Activated naive CD4-positive, alpha-beta T cell treated with anti-CD3 and anti-CD28 coated beads, Interleukin-2, amount 50 U/mL, for 72 hours (primary cell): ENCODE measurements at regions not wholly inside any gene's neighbourhood (a gene's known extent, or its start where the extent isn't known, plus 50 kb on each side); places are given as distances from the start of the nearest gene placed in this dataset.

Source experiments
- ATAC-seq, 2 donors: fragments of 150-1000 bp; cut with Tn5 transposase; 2 replicates each; pipeline ENCODE4 v1.10.0; 2021; ENCODE audit warnings: mild to moderate bottlenecking in 2 of 2, moderate library complexity in 2 of 2
- DNase-seq, 2 donors: peaks; one replicate each; pipeline ENCODE4 v3.0.0; 2021 to 2022; ENCODE audit warnings: low spot score in 2 of 2
- H3K27ac Mint-ChIP-seq, 2 donors: one replicate each; pipeline ENCODE4 v1.8.0; 2022; ENCODE audit warnings: mild to moderate bottlenecking in 2 of 2, mixed read lengths in 2 of 2
- H3K36me3 Mint-ChIP-seq, 2 donors: one replicate each; pipeline ENCODE4 v1.8.0; 2022; ENCODE audit warnings: mixed read lengths in 2 of 2
- H3K9me3 Mint-ChIP-seq, 2 donors: one replicate each; pipeline ENCODE4 v1.8.0; 2022; ENCODE audit warnings: mixed read lengths in 2 of 2

DNA sequence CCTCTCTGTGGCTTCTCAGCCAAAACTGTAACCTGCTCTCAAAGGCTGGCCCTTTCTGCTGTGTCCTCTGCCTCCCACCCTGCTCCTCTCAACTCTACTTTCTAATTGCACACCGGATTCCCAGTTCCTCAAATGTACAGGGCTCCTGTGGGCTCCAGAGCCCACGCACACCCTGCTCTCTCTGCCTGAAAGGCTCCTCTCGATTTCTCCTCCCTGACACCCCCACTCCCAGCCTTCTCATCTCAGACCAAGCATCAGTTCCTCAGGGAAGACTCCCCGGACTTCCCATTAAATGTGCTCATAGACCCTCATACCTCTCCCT is 111.7 kb upstream of the STEAP1B start:
- Mint-ChIP-seq H3K9me3 (peaks cover under 1 to 1% of the 10 kb centered on the region in 2 donors), H3K36me3 (peaks cover under 1 to 1% of the 10 kb centered on the region in 2 donors), H3K27ac (no peak overlapping the region)
- DNase-seq (no peak), ATAC-seq (no peak)

- H3K27ac Mint-ChIP-seq, result no peak overlapping the region
- DNase-seq, result no peak
- H3K36me3 Mint-ChIP-seq, result no peaks in the 10 kb centered on the region
- no peak for ATAC-seq
- H3K9me3 Mint-ChIP-seq, result no peaks in the 10 kb centered on the region
These were observed 111.2 kb upstream of the STEAP1B start for GRCh38 chr7:22610951-22611757.

GRCh38 chr7:22610263-22610662 is 110.3 kb upstream of the STEAP1B start:
- H3K36me3 Mint-ChIP-seq, result no peaks in the 10 kb centered on the region
- no peaks in the 10 kb centered on the region for H3K9me3 Mint-ChIP-seq

DNA sequence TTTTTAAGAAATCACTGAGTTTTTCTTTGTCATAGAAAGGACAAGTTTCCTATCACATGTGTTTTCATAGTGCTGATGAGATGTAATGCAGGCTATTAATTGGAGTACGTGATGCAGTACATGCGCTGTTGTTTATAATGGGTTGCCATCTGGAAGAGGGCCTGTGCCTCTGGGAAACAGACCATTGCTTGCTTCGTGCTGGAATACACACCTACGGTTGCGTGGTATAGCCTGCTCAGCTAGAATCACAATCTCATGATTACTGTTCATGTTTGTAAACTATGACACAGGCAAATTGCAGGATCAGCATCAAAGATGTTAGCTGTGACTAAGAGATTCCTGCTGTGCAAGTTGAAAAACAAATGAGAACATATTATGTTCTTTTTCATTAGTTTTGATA is 107.2 kb upstream of the STEAP1B start:
- ATAC-seq (no peak), DNase-seq (no peak)
- H3K36me3 Mint-ChIP-seq, result no peaks in the 10 kb centered on the region
- no peak overlapping the region for H3K27ac Mint-ChIP-seq
- no peaks in the 10 kb centered on the region for H3K9me3 Mint-ChIP-seq

More at GRCh38 chr7:22610263-22610662, 110.3 kb upstream of the STEAP1B start:
- no peak for DNase-seq
- ATAC-seq, result no peak
- H3K27ac Mint-ChIP-seq, result no peak overlapping the region

DNA sequence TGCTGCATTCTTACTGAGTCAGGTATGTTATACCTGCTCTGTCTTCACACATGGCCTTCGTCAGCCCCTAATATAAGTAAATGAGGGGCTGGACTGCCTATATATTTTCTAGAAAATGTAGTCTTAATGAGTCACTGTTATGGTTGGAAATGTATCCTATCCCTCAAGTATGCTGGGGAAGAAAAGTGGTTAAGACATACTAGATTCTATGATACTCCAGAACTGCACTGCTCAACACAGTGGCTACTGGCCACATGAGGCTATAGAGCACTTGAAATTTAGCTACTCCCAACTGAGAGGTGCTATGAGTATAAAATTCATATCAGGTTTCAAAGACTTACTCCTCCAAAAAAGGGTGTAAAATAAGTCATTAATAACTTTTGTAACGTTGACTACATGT is 104.3 kb upstream of the STEAP1B start:
- Mint-ChIP-seq H3K9me3 (no peaks in the 10 kb centered on the region), H3K36me3 (no peaks in the 10 kb centered on the region), H3K27ac (no peak overlapping the region)
- ATAC-seq, result no peak
- no peak for DNase-seq

DNA sequence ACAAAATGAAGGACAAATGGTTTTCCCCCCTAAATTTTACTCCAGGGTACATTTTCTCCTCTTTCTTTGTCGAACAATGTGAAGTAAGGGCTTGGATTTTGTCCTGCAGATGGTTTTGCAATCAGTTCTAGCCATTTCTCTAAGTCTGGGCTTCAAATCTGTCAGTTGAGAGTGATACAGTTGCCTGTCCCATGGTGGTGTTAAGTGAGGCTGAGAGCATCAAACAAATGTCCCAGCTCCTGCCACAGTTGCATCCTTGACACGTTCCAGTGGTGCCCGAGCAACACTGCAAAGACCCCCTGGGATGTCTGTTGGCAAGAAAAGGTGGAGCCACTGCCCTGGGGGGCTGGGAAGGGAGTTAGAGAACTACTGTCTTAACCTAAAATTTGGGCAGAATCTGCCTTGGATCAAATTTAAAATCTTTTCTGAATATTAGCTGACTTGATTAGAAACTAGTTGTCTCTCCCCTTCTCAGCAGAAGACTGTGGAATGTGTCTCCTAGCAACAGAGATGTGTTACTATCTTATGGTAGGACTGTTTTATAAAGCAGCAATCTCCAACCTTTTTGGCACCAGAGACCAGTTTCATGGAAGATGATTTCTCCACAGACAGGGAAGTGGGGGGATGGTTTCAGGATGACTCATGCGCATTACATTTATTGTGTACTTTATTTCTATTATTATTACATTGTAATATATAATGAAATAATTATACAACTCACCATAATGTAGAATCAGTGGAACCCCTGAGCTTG is 102.0 kb upstream of the STEAP1B start:
- ATAC-seq (no peak), DNase-seq (no peak)
- no peaks in the 10 kb centered on the region for H3K9me3 Mint-ChIP-seq
- no peak overlapping the region for H3K27ac Mint-ChIP-seq
- H3K36me3 Mint-ChIP-seq, result no peaks in the 10 kb centered on the region

DNA sequence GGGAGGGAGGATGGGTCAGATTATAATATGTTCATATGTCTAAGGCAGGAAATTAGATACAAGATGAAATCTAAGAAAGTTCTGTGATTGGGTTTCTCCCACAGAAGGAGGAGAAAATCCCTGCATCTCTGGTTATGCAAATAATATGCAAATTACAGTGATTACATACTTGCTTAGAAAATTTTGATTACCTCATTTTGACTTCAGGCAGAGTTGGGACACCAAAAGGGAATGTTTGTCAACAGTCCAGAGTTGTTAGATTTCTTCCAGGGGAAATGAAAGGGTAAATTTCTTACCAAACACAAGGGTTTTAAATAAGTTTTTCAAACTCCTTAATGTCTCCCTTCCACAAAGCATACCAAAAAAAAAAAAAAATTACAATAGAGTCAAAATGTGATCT is 101.4 kb upstream of the STEAP1B start:
- no peaks in the 10 kb centered on the region for H3K36me3 Mint-ChIP-seq
- H3K27ac Mint-ChIP-seq, result no peak overlapping the region
- DNase-seq (no peak), ATAC-seq (no peak)
- H3K9me3 Mint-ChIP-seq, result no peaks in the 10 kb centered on the region

DNA sequence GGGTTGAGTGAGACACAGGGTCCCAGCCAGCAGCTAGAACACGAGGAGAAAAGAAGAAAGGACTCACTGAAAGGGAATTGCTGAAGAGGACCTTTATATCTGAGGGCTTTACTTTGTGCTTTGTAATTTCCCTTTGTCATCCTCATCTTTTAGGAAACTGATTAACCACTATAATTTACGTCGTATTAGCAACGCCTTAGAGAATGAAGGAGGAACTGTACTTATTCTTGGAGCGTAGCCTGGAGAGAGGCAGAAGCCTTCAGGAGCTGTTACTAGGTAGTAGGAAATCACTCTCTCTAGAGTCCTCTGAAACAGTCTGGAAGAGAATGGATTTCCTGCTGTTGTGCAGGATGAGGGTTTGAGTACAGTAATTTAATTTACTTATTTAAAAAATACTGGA is 101.0 kb upstream of the STEAP1B start:
- no peak for ATAC-seq
- Mint-ChIP-seq H3K27ac (no peak overlapping the region), H3K9me3 (no peaks in the 10 kb centered on the region), H3K36me3 (no peaks in the 10 kb centered on the region)
- DNase-seq, result no peak

DNA sequence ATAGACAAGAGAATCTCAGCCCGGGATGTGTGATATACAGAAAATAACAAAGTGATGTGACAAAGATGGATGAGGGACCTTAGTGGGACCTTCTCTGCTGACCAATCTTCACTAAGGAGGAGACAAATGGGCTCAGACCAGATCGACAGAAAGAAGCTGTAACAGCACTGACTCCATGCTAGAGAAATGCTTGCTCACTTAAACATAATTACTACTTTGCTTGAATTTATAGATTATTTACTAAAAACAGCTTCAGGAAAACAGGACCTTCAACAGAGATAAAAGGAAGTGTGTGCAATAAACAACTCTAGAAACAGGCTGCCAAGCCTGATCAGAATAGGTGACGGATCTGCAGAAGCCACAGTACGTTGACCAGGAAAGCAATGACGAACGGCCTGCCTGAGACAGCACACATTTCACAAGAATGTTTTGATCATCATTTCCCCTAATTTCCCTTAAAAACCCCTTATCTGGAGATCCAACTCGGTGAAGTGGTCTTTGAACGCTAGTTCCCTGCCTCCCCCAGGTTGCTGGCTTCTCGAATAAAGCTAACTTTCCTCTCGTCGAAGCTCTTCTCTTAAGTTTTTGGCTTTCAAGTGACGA is 98.4 kb upstream of the STEAP1B start:
- ATAC-seq, result no peak
- no peak overlapping the region for H3K27ac Mint-ChIP-seq
- no peak for DNase-seq
- peaks cover 0 to 3% of the 10 kb centered on the region in 2 donors for H3K9me3 Mint-ChIP-seq
- no peaks in the 10 kb centered on the region for H3K36me3 Mint-ChIP-seq

- peaks cover 0 to 3% of the 10 kb centered on the region in 2 donors for H3K9me3 Mint-ChIP-seq
- H3K27ac Mint-ChIP-seq, result no peak overlapping the region
- no peaks in the 10 kb centered on the region for H3K36me3 Mint-ChIP-seq
- DNase-seq (no peak), ATAC-seq (no peak)
These were observed 97.9 kb upstream of the STEAP1B start for GRCh38 chr7:22597844-22598243.

GRCh38 chr7:22596763-22597400 is 96.9 kb upstream of the STEAP1B start:
- DNase-seq, result no peak
- ATAC-seq, result no peak
- Mint-ChIP-seq H3K36me3 (no peaks in the 10 kb centered on the region), H3K9me3 (peaks cover 0 to 3% of the 10 kb centered on the region in 2 donors), H3K27ac (no peak overlapping the region)

GRCh38 chr7:22594020-22594419 is 94.0 kb upstream of the STEAP1B start:
- H3K27ac Mint-ChIP-seq, result no peak overlapping the region
- H3K36me3 Mint-ChIP-seq, result no peaks in the 10 kb centered on the region
- DNase-seq, result no peak
- no peak for ATAC-seq
- H3K9me3 Mint-ChIP-seq, result peaks cover 0 to 3% of the 10 kb centered on the region in 2 donors

GRCh38 chr7:22591271-22591670 is 91.3 kb upstream of the STEAP1B start:
- Mint-ChIP-seq H3K27ac (no peak overlapping the region), H3K9me3 (peaks cover 0 to 3% of the 10 kb centered on the region in 2 donors), H3K36me3 (no peaks in the 10 kb centered on the region)
- ATAC-seq (no peak), DNase-seq (no peak)

DNA sequence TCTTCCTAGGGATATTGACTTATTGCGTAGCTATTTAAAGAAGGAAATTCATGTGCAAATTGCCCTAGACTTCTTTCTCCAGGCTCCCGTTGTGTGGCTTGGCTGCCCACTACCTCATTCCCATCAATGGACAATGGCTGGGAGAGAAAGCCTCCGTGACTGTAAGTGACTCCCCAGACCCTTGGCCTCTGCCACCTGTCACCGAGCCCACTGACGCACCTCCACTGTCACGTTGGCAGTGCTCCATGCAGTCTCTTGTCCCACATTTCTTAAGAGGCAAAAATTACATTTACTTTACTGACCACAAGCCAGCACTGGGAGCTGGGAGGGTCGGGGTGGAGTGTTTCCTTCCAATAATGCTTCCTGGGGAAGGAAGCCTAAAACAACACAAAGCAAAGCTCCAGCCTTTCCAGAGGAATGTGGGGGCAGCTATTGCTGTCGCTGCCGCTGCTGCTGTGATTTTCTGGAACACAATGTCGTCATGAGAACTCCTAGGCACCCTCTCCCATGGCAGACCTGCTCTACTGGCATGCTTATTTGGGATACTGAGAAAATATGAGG is 89.7 kb upstream of the STEAP1B start:
- DNase-seq (no peak), ATAC-seq (no peak)
- Mint-ChIP-seq H3K9me3 (peaks cover 0 to 2% of the 10 kb centered on the region in 2 donors), H3K36me3 (no peaks in the 10 kb centered on the region), H3K27ac (no peak overlapping the region)

GRCh38 chr7:22588351-22588750 is 88.4 kb upstream of the STEAP1B start:
- DNase-seq (no peak), ATAC-seq (no peak)
- H3K9me3 Mint-ChIP-seq, result no peaks in the 10 kb centered on the region
- no peak overlapping the region for H3K27ac Mint-ChIP-seq
- no peaks in the 10 kb centered on the region for H3K36me3 Mint-ChIP-seq

DNA sequence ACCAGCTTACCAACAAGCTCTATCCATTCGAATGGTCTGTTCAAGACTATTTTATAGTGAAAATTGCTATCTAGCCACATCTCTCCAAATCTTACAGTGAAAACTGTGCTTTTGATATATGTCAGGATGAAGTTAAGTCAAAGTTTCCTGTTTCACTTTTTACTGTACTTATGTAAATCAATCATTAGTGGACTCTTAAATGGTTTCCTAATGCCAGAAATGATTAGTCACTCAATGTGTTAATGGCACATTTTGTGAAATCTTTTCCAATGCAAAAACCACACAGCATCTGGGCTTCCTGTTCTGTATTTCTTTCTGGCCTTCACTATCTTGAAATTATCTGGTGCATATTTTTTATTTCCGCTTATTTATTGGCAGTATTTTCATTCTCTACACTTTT is 87.3 kb upstream of the STEAP1B start:
- no peaks in the 10 kb centered on the region for H3K36me3 Mint-ChIP-seq
- no peaks in the 10 kb centered on the region for H3K9me3 Mint-ChIP-seq
- H3K27ac Mint-ChIP-seq, result no peak overlapping the region
- no peak for DNase-seq
- peak; percentile 40 to 50 for ATAC-seq

DNA sequence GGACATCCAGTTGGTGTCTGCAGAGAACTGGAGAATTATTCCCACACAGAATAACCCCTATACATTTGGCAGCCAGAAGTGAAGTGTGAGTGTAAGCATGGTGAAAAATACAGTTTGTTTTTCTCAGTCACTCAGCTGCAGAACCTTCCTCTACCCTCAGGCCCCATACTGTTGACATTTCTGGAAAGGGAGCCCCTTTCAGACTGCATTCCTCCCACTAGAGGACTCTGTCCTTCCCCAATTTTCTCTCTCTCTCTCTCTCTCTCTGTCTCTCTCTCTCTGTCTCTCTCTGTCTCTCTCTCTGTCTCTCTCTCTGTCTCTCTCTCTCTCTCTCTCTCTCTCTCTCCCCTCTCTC is 86.8 kb upstream of the STEAP1B start:
- Mint-ChIP-seq H3K27ac (no peak overlapping the region), H3K36me3 (no peaks in the 10 kb centered on the region), H3K9me3 (no peaks in the 10 kb centered on the region)
- ATAC-seq, result peak; percentile 4 to 20
- DNase-seq, result no peak
